ENCODE measurements at regions not wholly inside any gene's neighbourhood (a gene's known extent, or its start where the extent isn't known, plus 50 kb on each side); places are given as distances from the start of the nearest gene placed in this dataset.

- Histone ChIP-seq H3K4me3 (no peak overlapping the region), H3K36me3 (no peaks in the 10 kb centered on the region), H3K27ac (replicated peaks in 1 of 4) (no peak overlapping the region), H3K4me1 (no peaks in the 10 kb centered on the region), H3K9me3 (peaks cover 0 to 3% (median 0%) of the 10 kb centered on the region in 4 donors), H3K27me3 (no peaks in the 10 kb centered on the region)
- no peak for DNase-seq (ENCODE audit: extremely low spot score)
- intact Hi-C loops (cut with DNase I) = no loop called here
- 82% methylated on average over 9 of the region's 9 CpGs for WGBS
- TF ChIP-seq POLR2AphosphoS5 (IDR thresholded peaks at IDR 0.05) = no peak
- no peak for TF ChIP-seq EP300 (IDR thresholded peaks at IDR 0.05)
- no peak for TF ChIP-seq CTCF (IDR thresholded peaks at IDR 0.05)
- TF ChIP-seq POLR2A (IDR thresholded peaks at IDR 0.05; ENCODE audit: low read depth) = no peak
Observed at GRCh38 chr4:159977907-159978617, 875.2 kb downstream of the RAPGEF2 start.

- no peaks in the 10 kb centered on the region for H3K4me1 ChIP-seq
- no peak overlapping the region for H3K4me3 ChIP-seq
- no peaks in the 10 kb centered on the region for H3K27me3 ChIP-seq
- WGBS = 76% methylated on average over 1 of the region's 1 CpG
- no peak for DNase-seq (ENCODE audit: extremely low spot score)
- no peak for TF ChIP-seq EP300 (IDR thresholded peaks at IDR 0.05)
- no peak for TF ChIP-seq POLR2A (IDR thresholded peaks at IDR 0.05; ENCODE audit: low read depth)
- no peak for TF ChIP-seq POLR2AphosphoS5 (IDR thresholded peaks at IDR 0.05)
- no peak for TF ChIP-seq CTCF (IDR thresholded peaks at IDR 0.05)
- intact Hi-C loops (cut with DNase I) = no loop called here
- H3K27ac ChIP-seq (replicated peaks in 1 of 4) = no peak overlapping the region
- H3K9me3 ChIP-seq = no peaks in the 10 kb centered on the region
- no peaks in the 10 kb centered on the region for H3K36me3 ChIP-seq
Observed at GRCh38 chr4:159979351-159979750, 876.5 kb downstream of the RAPGEF2 start.

- 69% methylated on average over 1 of the region's 1 CpG for WGBS
Observed at GRCh38 chr4:159979953-159980352, 877.1 kb downstream of the RAPGEF2 start.

GRCh38 chr4:159980826-159981468 is 878.1 kb downstream of the RAPGEF2 start:
- Histone ChIP-seq H3K9me3 (no peaks in the 10 kb centered on the region), H3K27ac (replicated peaks in 1 of 4) (no peak overlapping the region), H3K4me3 (no peak overlapping the region), H3K27me3 (no peaks in the 10 kb centered on the region), H3K4me1 (no peaks in the 10 kb centered on the region), H3K36me3 (no peaks in the 10 kb centered on the region)
- DNase-seq (ENCODE audit: extremely low spot score) = no peak
- WGBS = 75% methylated on average over 3 of the region's 3 CpGs
- TF ChIP-seq CTCF (IDR thresholded peaks at IDR 0.05) (no peak), EP300 (IDR thresholded peaks at IDR 0.05) (no peak), POLR2AphosphoS5 (IDR thresholded peaks at IDR 0.05) (no peak), POLR2A (IDR thresholded peaks at IDR 0.05; ENCODE audit: low read depth) (no peak)
- intact Hi-C loops (cut with DNase I) = no loop called here

More at GRCh38 chr4:159979953-159980352, 877.1 kb downstream of the RAPGEF2 start:
- H3K27ac ChIP-seq (replicated peaks in 1 of 4) = no peak overlapping the region
- no peak for TF ChIP-seq POLR2A (IDR thresholded peaks at IDR 0.05; ENCODE audit: low read depth)
- no peak for TF ChIP-seq CTCF (IDR thresholded peaks at IDR 0.05)
- TF ChIP-seq EP300 (IDR thresholded peaks at IDR 0.05) = no peak
- no peak for TF ChIP-seq POLR2AphosphoS5 (IDR thresholded peaks at IDR 0.05)
- DNase-seq (ENCODE audit: extremely low spot score) = no peak
- no peaks in the 10 kb centered on the region for H3K4me1 ChIP-seq
- H3K9me3 ChIP-seq = no peaks in the 10 kb centered on the region
- H3K27me3 ChIP-seq = no peaks in the 10 kb centered on the region
- intact Hi-C loops (cut with DNase I) = no loop called here
- H3K4me3 ChIP-seq = no peak overlapping the region
- H3K36me3 ChIP-seq = no peaks in the 10 kb centered on the region

Measured in esophagus muscularis mucosa (tissue), 4 donors.